Loucy (cell line): ENCODE measurements at regions not wholly inside any gene's neighbourhood (a gene's known extent, or its start where the extent isn't known, plus 50 kb on each side); places are given as distances from the start of the nearest gene placed in this dataset.

ENCODE experiments used
- H2AFZ ChIP-seq: fragments of 200-600 bp; sonication (generic); 2 replicates; pipeline ENCODE4 v1.6.0; 2016; ENCODE audit warnings: antibody characterized with exemption, mild to moderate bottlenecking, low read length, moderate library complexity
- H3F3A ChIP-seq: fragments of 200-600 bp; 2 replicates; pipeline ENCODE4 v1.6.0; 2016; ENCODE audit warnings: antibody characterized with exemption, low read depth, mild to moderate bottlenecking
- H3K27me3 ChIP-seq: fragments of 200-600 bp; sonication (generic); 2 replicates; pipeline ENCODE4 v1.6.1; 2014; ENCODE audit warnings: low read length, mild to moderate bottlenecking; ENCODE audit not compliant: insufficient read depth, poor library complexity, severe bottlenecking
- H3K36me3 ChIP-seq: fragments of 200-600 bp; sonication (generic); 2 replicates; pipeline ENCODE4 v1.6.1; 2016; ENCODE audit warnings: low read length; ENCODE audit not compliant: insufficient read depth
- H3K4me1 ChIP-seq: fragments of 200-600 bp; sonication (generic); 2 replicates; pipeline ENCODE4 v1.5.1; 2014; ENCODE audit warnings: low read length, mild to moderate bottlenecking; ENCODE audit not compliant: insufficient read depth, poor library complexity, severe bottlenecking
- H3K4me2 ChIP-seq: fragments of 200-600 bp; sonication (generic); 2 replicates; pipeline ENCODE4 v1.6.0; 2014; ENCODE audit warnings: antibody characterized with exemption, low read length, low read depth, mild to moderate bottlenecking; ENCODE audit not compliant: poor library complexity, severe bottlenecking
- H3K4me3 ChIP-seq: fragments of 200-600 bp; sonication (generic); 2 replicates; pipeline ENCODE4 v1.5.1; 2014; ENCODE audit warnings: low read length, mild to moderate bottlenecking, mixed read lengths; ENCODE audit not compliant: poor library complexity, severe bottlenecking
- H3K79me2 ChIP-seq: fragments of 200-600 bp; sonication (generic); 2 replicates; pipeline ENCODE4 v1.6.1; 2014; ENCODE audit warnings: low read length; ENCODE audit not compliant: insufficient read depth
- H3K9ac ChIP-seq: fragments of 200-600 bp; sonication (generic); 2 replicates; pipeline ENCODE4 v1.6.0; 2014; ENCODE audit warnings: mild to moderate bottlenecking, low read depth, low read length, moderate library complexity; ENCODE audit not compliant: poor library complexity, severe bottlenecking
- H3K9me2 ChIP-seq: fragments of 200-600 bp; sonication (generic); replicated peaks from 2 replicates; pipeline ENCODE4 v1.6.1; 2016; ENCODE audit warnings: low read depth, low read length, mixed read lengths
- H3K9me3 ChIP-seq: fragments of 200-600 bp; sonication (generic); 2 replicates; pipeline ENCODE4 v1.6.1; 2014; ENCODE audit warnings: mild to moderate bottlenecking, antibody characterized with exemption, low read length, low read depth; ENCODE audit not compliant: insufficient read depth
- H4K20me1 ChIP-seq: fragments of 200-600 bp; sonication (generic); 2 replicates; pipeline ENCODE4 v1.6.0; 2014; ENCODE audit warnings: antibody characterized with exemption, low read length, mild to moderate bottlenecking; ENCODE audit not compliant: insufficient read depth, poor library complexity, severe bottlenecking
- CTCF ChIP-seq: fragments of 200-600 bp; sonication (generic); conservative IDR thresholded peaks from 2 replicates; pipeline ENCODE4 v1.5.1; 2014; ENCODE audit warnings: mild to moderate bottlenecking, antibody characterized with exemption, low read length
- EZH2phosphoT487 ChIP-seq: fragments of 200-600 bp; IDR thresholded peaks from 2 replicates; pipeline ENCODE4 v1.6.1; 2018; ENCODE audit warnings: antibody characterized with exemption, mild to moderate bottlenecking, moderate library complexity, borderline replicate concordance

DNA sequence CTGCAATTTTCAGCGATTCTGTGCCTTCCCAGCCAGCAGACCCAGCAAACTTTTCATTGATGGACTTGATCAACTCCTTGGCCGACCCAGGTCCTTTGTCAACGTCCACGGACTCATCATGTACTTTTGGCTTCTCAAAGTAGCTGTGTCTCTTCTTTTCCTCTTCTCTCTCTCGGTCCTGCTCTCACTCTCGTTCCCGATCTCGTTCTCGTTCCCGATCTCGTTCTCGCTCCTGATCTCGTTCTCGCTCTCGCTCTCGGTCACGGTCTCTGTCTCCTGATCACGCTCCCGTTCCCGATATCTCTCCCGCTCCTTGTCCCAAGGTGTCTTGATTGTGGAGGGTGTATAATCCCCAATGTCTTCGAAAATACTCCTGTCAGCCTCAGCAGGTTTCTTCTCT, 219.5 kb upstream of the FANCL start:
- no peak overlapping the region for H3K4me2 ChIP-seq
- no peaks in the 10 kb centered on the region for H3K79me2 ChIP-seq

DNA sequence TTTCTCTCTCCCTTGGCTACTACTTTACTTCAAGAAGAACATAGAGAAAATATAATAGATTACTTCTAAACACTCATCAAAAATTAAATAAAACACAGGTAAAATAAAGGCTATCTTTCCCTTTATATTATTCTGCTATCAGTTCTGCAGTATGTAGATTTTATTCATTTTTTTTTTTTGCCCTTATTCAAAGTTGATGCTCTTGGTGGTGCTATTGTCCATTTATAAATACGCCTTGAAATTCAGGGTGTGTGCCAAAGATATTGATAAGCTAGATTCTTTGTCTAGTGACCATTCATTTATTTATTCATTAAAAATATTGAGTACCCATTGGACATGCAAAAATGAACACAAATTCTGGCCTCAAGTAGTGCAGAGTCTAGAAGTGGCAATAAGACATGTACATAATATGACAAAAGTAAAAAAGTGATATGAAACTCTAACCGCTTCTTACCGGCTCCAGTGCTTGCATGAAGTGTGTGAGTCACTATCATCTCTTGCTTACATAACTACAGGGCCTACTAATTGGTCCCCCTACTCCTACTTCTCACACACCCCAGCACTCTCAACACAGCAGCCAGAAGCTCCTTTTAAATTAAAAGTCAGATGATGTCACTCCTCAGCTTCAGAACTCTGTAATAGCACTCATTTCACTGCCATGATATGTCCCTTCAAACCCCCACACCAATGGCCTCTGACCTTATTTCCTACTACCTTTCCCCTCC, 208.3 kb upstream of the FANCL start:
- no peaks in the 10 kb centered on the region for H3F3A ChIP-seq
- H3K27me3 ChIP-seq: no peaks in the 10 kb centered on the region
- no peak overlapping the region for H3K9ac ChIP-seq
- H4K20me1 ChIP-seq: no peaks in the 10 kb centered on the region
- no peaks in the 10 kb centered on the region for H3K79me2 ChIP-seq
- H3K36me3 ChIP-seq: no peaks in the 10 kb centered on the region
- H3K4me2 ChIP-seq: no peak overlapping the region
- TF ChIP-seq CTCF (peak; percentile 52), EZH2phosphoT487 (no peak)
- H2AFZ ChIP-seq: no peak overlapping the region
- H3K4me1 ChIP-seq: no peaks in the 10 kb centered on the region
- no peak overlapping the region for H3K4me3 ChIP-seq
- no peaks in the 10 kb centered on the region for H3K9me3 ChIP-seq
- H3K9me2 ChIP-seq: no peaks in the 10 kb centered on the region

More for the DNA sequence above, 219.5 kb upstream of the FANCL start:
- H3K9me2 ChIP-seq: no peaks in the 10 kb centered on the region
- no peak overlapping the region for H3K9ac ChIP-seq
- no peaks in the 10 kb centered on the region for H3K27me3 ChIP-seq
- no peaks in the 10 kb centered on the region for H3K36me3 ChIP-seq
- no peaks in the 10 kb centered on the region for H4K20me1 ChIP-seq
- H3F3A ChIP-seq: no peaks in the 10 kb centered on the region
- H3K9me3 ChIP-seq: no peaks in the 10 kb centered on the region
- no peaks in the 10 kb centered on the region for H3K4me1 ChIP-seq
- H3K4me3 ChIP-seq: no peak overlapping the region
- H2AFZ ChIP-seq: no peak overlapping the region
- TF ChIP-seq CTCF (no peak), EZH2phosphoT487 (no peak)

DNA sequence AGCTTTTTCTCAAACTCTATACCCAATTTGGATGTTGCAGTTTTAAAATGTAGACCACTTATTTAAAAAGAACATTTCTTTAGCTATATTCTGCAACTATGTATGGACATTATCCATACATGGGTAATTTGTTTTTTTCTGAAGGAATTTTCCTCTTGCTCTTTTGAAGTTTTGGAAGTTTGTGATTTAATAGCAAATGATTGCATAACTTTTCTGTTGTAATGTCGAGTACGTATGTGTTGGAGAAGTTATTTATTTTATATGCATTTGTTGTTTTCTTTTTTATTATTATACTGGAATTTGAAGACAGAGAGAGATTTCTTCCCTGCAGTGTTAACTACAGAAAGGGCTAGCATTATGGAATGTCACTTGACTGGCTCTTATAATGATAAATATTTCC, 207.7 kb upstream of the FANCL start:
- TF ChIP-seq EZH2phosphoT487 (no peak), CTCF (no peak)
- Histone ChIP-seq H3K4me1 (no peaks in the 10 kb centered on the region), H2AFZ (no peak overlapping the region), H3K4me3 (no peak overlapping the region), H3K9ac (no peak overlapping the region), H3K9me3 (no peaks in the 10 kb centered on the region), H3K36me3 (no peaks in the 10 kb centered on the region), H3K27me3 (no peaks in the 10 kb centered on the region), H3K79me2 (no peaks in the 10 kb centered on the region), H3K4me2 (no peak overlapping the region), H3F3A (no peaks in the 10 kb centered on the region), H4K20me1 (no peaks in the 10 kb centered on the region), H3K9me2 (no peaks in the 10 kb centered on the region)
